B cell (primary cell): ENCODE measurements at regions not wholly inside any gene's neighbourhood (a gene's known extent, or its start where the extent isn't known, plus 50 kb on each side); places are given as distances from the start of the nearest gene placed in this dataset.

ENCODE experiments used
- CTCF ChIP-seq: fragments of 200-600 bp; IDR thresholded peaks from one replicate; pipeline ENCODE4 v1.8.0; 2022; ENCODE audit warnings: antibody characterized with exemption, mild to moderate bottlenecking
- EZH2 ChIP-seq: IDR thresholded peaks from 2 replicates; pipeline ENCODE4 v1.6.1; 2012; ENCODE audit warnings: borderline replicate concordance, low read depth, mild to moderate bottlenecking, moderate library complexity, low read length; ENCODE audit not compliant: insufficient read depth, poor library complexity, severe bottlenecking

DNA sequence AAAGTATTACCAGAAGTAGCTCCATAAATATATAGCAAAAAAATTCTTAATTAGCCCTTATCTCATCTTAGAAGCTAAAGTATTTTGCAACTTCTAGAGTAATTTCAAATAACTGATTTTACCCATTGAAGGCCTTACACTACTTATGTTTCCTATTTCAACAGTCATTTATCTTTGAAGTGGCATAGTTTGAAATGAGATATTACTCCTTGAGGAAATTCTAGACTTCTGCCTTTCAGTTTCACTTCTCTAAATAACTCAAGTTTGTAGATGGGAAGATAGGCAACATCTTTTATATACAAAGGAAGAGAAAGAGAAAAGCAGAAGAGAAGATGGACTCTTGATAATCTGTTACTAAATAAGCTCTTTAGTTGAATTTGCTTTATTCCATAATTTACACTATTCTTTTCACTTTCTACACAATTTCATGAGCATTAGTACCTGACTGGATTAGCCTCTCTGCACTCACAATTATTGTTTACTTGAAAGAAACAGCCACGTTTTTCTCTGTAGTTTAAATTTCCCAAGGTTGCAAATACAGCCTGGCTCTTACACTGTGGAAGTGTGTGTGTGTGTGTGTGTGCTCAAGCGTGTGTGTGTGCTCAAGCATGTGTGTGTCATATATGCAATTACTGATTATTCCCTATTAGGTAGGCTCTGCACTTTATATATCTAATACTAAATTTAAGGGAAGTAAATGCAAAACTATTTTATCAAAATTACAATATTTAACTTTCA lies 60.6 kb upstream of the EMB start:
- TF ChIP-seq CTCF (no peak), EZH2 (no peak)
